ENCODE measurements at regions not wholly inside any gene's neighbourhood (a gene's known extent, or its start where the extent isn't known, plus 50 kb on each side); places are given as distances from the start of the nearest gene placed in this dataset.

DNA sequence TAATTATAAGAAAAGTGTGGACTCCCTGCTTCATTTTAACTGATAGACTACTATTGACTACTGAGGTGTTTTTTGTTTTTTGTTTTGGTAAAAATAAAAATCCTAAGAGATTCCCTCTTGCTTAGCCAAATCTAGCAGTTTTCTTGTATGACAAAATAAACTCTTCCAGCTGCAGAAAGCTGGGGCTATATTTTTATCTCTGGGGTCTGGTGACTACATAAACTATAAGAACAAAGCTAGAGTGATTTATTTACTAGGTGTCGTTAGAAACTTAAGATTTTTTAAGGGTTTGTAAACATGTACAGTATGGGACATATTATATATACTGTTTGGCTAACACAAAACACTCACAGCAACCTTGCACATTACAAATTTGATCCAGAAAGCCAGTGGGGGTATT, 467.4 kb upstream of the MPDZ start:
- Histone ChIP-seq H3K9me2 (ENCODE audit: insufficient read depth, low read length) (no peaks in the 10 kb centered on the region), H3K4me2 (ENCODE audit: low read length) (no peak overlapping the region), H3K4me1 (ENCODE audit: insufficient read depth, low read length, poor library complexity, severe bottlenecking) (no peaks in the 10 kb centered on the region), H3K9me3 (ENCODE audit: low read length) (no peaks in the 10 kb centered on the region), H2AFZ (ENCODE audit: low read length) (no peak overlapping the region), H3K27ac (ENCODE audit: low read depth, low read length, poor library complexity, severe bottlenecking) (no peak overlapping the region), H3K36me3 (ENCODE audit: insufficient read depth, low read length) (no peaks in the 10 kb centered on the region), H3K79me2 (ENCODE audit: insufficient read depth, low read depth, low read length) (no peaks in the 10 kb centered on the region), H4K20me1 (ENCODE audit: insufficient read depth, low read length) (no peaks in the 10 kb centered on the region), H3K4me3 (ENCODE audit: low read depth, low read length, poor library complexity, severe bottlenecking) (no peak overlapping the region)
- no peak for DNase-seq (ENCODE audit: low spot score)
- POLR2A ChIA-PET = interaction anchor here (0.8 kb wide), 1 partner anchor 20 kb away, joined by 5 read pairs; no protein-coding TSS in a partner anchor
- CTCF ChIA-PET (ENCODE audit: unreplicated experiment) = no interaction called here
- TF ChIP-seq EZH2phosphoT487 (IDR thresholded peaks at IDR 0.05; ENCODE audit: borderline replicate concordance, low read depth, low read length) = no peak
- no TSS peak for BruUV-seq (replicated peaks)
- intact Hi-C loops (cut with micrococcal nuclease; ENCODE audit: unreplicated experiment) = no loop called here

DNA sequence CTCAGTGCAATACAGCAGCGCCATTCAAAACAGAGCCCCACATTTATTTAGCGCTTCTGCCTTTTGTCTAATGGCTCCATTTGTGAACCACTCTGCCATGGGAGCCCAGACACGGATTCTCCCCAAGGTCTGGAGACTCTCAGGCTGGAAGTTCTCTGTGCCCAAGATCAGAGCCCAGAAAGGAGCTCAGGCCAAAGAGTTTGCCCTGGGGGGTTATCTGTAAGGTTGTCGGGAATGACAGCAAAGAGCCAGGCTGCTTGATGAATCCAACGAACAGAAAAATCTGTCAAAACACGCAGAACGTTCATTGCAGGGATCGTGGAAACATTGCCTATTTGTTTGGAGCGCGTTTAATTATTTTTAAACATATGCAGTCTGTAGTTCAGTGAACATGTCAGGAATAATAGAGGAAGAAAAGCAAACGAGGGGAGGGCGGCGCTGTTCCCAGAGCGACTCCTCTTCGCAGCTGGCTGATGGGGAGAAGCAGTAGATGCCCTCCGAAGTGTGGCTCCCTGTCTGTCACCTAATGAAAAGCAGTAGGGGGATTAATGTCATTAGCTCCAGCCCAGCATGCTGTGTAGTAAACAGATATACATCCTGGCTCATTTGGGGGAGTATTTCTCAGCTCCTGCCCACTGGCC, 464.9 kb upstream of the MPDZ start:
- no peaks in the 10 kb centered on the region for H3K9me3 ChIP-seq (ENCODE audit: low read length)
- no TSS peak for BruUV-seq (replicated peaks)
- no peaks in the 10 kb centered on the region for H3K79me2 ChIP-seq (ENCODE audit: insufficient read depth, low read depth, low read length)
- H3K9me2 ChIP-seq (ENCODE audit: insufficient read depth, low read length) = no peaks in the 10 kb centered on the region
- no peaks in the 10 kb centered on the region for H4K20me1 ChIP-seq (ENCODE audit: insufficient read depth, low read length)
- H3K4me1 ChIP-seq (ENCODE audit: insufficient read depth, low read length, poor library complexity, severe bottlenecking) = no peaks in the 10 kb centered on the region
- intact Hi-C loops (cut with micrococcal nuclease; ENCODE audit: unreplicated experiment) = no loop called here
- no peak for DNase-seq (ENCODE audit: low spot score)
- H3K4me2 ChIP-seq (ENCODE audit: low read length) = no peak overlapping the region
- TF ChIP-seq EZH2phosphoT487 (IDR thresholded peaks at IDR 0.05; ENCODE audit: borderline replicate concordance, low read depth, low read length) (no peak), CTCF (conservative IDR thresholded peaks at IDR 0.05; ENCODE audit: low read length) (no peak)
- H3K36me3 ChIP-seq (ENCODE audit: insufficient read depth, low read length) = no peaks in the 10 kb centered on the region
- ChIA-PET CTCF (ENCODE audit: unreplicated experiment) (no interaction called here), POLR2A (no interaction called here)
- no peak overlapping the region for H3K4me3 ChIP-seq (ENCODE audit: low read depth, low read length, poor library complexity, severe bottlenecking)
- no peak overlapping the region for H2AFZ ChIP-seq (ENCODE audit: low read length)
- H3K27ac ChIP-seq (ENCODE audit: low read depth, low read length, poor library complexity, severe bottlenecking) = no peak overlapping the region

DNA sequence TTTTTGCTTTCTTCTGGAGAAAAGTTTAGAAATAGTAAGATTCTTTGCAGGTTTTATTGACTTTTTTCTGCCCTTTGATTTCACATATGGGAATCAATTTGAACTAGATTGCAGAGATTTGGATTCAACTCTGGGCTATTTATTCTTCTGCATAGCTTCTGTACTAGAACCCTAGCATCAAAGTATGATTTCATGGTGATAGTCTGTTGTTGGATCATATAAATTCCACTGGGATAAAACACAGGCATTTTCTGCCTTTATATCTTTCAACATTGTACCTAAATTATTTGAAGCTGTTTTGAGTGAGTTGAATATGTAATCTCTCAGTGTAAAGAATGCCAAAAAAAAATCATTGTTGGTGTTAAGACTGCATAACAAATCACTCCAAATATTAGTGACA, 458.4 kb upstream of the MPDZ start:
- CTCF ChIA-PET (ENCODE audit: unreplicated experiment) = no interaction called here
- Histone ChIP-seq H3K4me3 (ENCODE audit: low read depth, low read length, poor library complexity, severe bottlenecking) (no peak overlapping the region), H3K36me3 (ENCODE audit: insufficient read depth, low read length) (no peaks in the 10 kb centered on the region), H3K4me2 (ENCODE audit: low read length) (no peak overlapping the region), H2AFZ (ENCODE audit: low read length) (no peak overlapping the region), H3K9me3 (ENCODE audit: low read length) (no peaks in the 10 kb centered on the region), H3K4me1 (ENCODE audit: insufficient read depth, low read length, poor library complexity, severe bottlenecking) (no peaks in the 10 kb centered on the region), H3K27ac (ENCODE audit: low read depth, low read length, poor library complexity, severe bottlenecking) (no peak overlapping the region), H3K9me2 (ENCODE audit: insufficient read depth, low read length) (no peaks in the 10 kb centered on the region), H3K79me2 (ENCODE audit: insufficient read depth, low read depth, low read length) (no peaks in the 10 kb centered on the region), H4K20me1 (ENCODE audit: insufficient read depth, low read length) (no peaks in the 10 kb centered on the region)
- no TSS peak for BruUV-seq (replicated peaks)
- intact Hi-C loops (cut with micrococcal nuclease; ENCODE audit: unreplicated experiment) = no loop called here
- no peak for DNase-seq (ENCODE audit: low spot score)
- POLR2A ChIA-PET = no interaction called here
- TF ChIP-seq CTCF (conservative IDR thresholded peaks at IDR 0.05; ENCODE audit: low read length) (no peak), EZH2phosphoT487 (IDR thresholded peaks at IDR 0.05; ENCODE audit: borderline replicate concordance, low read depth, low read length) (no peak)

Data from OCI-LY7 (cell line).